HL-60 (cell line): ENCODE measurements at regions not wholly inside any gene's neighbourhood (a gene's known extent, or its start where the extent isn't known, plus 50 kb on each side); places are given as distances from the start of the nearest gene placed in this dataset.

ENCODE experiments used
- POLR2AphosphoS5 ChIP-seq: IDR thresholded peaks from 2 replicates; pipeline ENCODE4 v1.6.1; 2012; ENCODE audit warnings: low read depth
- SPI1 ChIP-seq: IDR thresholded peaks from 2 replicates; pipeline ENCODE4 v1.6.1; 2012; ENCODE audit warnings: low read depth, mild to moderate bottlenecking, borderline replicate concordance
- TF ChIP-seq, protein P1 (sequence below): IDR thresholded peaks from one replicate; pipeline ENCODE4 v1.5.1; 2011; ENCODE audit warnings: low read length, control low read depth, inconsistent platforms; ENCODE audit not compliant: insufficient read depth

DNA sequence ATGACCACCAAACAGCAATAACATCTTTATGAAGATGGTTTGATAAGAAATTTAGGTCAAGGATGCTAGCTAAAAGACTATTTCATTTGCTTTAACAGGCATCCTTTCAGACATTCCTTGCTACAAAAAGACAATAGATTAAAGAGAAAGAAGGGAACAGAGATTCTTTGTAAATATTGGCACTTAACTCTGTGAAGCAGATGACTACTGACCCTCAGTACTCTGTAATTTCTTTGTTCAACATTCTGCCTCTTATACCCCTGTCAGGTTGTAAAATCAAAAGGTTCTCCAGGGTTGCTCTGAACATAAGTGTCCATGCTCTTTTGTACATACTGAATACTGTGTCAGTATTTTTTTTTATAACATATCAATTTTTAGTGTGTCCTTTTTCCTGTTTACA lies 610.6 kb upstream of the GRAMD2B start:
- TF ChIP-seq, protein P1, sequence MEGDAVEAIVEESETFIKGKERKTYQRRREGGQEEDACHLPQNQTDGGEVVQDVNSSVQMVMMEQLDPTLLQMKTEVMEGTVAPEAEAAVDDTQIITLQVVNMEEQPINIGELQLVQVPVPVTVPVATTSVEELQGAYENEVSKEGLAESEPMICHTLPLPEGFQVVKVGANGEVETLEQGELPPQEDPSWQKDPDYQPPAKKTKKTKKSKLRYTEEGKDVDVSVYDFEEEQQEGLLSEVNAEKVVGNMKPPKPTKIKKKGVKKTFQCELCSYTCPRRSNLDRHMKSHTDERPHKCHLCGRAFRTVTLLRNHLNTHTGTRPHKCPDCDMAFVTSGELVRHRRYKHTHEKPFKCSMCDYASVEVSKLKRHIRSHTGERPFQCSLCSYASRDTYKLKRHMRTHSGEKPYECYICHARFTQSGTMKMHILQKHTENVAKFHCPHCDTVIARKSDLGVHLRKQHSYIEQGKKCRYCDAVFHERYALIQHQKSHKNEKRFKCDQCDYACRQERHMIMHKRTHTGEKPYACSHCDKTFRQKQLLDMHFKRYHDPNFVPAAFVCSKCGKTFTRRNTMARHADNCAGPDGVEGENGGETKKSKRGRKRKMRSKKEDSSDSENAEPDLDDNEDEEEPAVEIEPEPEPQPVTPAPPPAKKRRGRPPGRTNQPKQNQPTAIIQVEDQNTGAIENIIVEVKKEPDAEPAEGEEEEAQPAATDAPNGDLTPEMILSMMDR = no peak
- TF ChIP-seq POLR2AphosphoS5 = no peak
- no peak for TF ChIP-seq SPI1
